ENCODE measurements at regions not wholly inside any gene's neighbourhood (a gene's known extent, or its start where the extent isn't known, plus 50 kb on each side); places are given as distances from the start of the nearest gene placed in this dataset.

GRCh38 chr1:195941795-195942194 lies 666.4 kb downstream of the KCNT2 start:
- no peaks in the 10 kb centered on the region for H3K9me2 ChIP-seq (replicated peaks; ENCODE audit: insufficient read depth, low read length)
- H4K20me1 ChIP-seq (ENCODE audit: insufficient read depth, low read depth, low read length) = no peaks in the 10 kb centered on the region
- H3K36me3 ChIP-seq (ENCODE audit: insufficient read depth, low read length) = no peaks in the 10 kb centered on the region
- no peaks in the 10 kb centered on the region for H3K79me2 ChIP-seq (ENCODE audit: low read length)
- no peak for DNase-seq
- H3K9me3 ChIP-seq (ENCODE audit: low read length) = peaks cover 6% of the 10 kb centered on the region
- no peak overlapping the region for H3K9ac ChIP-seq (ENCODE audit: low read length)
- H3K4me3 ChIP-seq (ENCODE audit: low read length) = no peak overlapping the region
- H3K27me3 ChIP-seq (ENCODE audit: low read length) = no peaks in the 10 kb centered on the region
- no peak overlapping the region for H3K27ac ChIP-seq (ENCODE audit: low read length)
- H3K4me2 ChIP-seq (ENCODE audit: low read depth, low read length, poor library complexity, severe bottlenecking) = no peak overlapping the region
- no peak overlapping the region for H2AFZ ChIP-seq (ENCODE audit: low read length)
- no peaks in the 10 kb centered on the region for H3K4me1 ChIP-seq (ENCODE audit: low read length)

- Histone ChIP-seq H3K4me2 (ENCODE audit: low read depth, low read length, poor library complexity, severe bottlenecking) (no peak overlapping the region), H2AFZ (ENCODE audit: low read length) (no peak overlapping the region)
- no peak for DNase-seq
Measured at GRCh38 chr1:195941314-195941713, 666.9 kb downstream of the KCNT2 start.

GRCh38 chr1:195939844-195940243 lies 668.4 kb downstream of the KCNT2 start:
- H3K9ac ChIP-seq (ENCODE audit: low read length) = no peak overlapping the region
- H3K27ac ChIP-seq (ENCODE audit: low read length) = no peak overlapping the region
- H2AFZ ChIP-seq (ENCODE audit: low read length) = no peak overlapping the region
- H3K4me3 ChIP-seq (ENCODE audit: low read length) = no peak overlapping the region
- H3K27me3 ChIP-seq (ENCODE audit: low read length) = no peaks in the 10 kb centered on the region
- H3K9me2 ChIP-seq (replicated peaks; ENCODE audit: insufficient read depth, low read length) = no peaks in the 10 kb centered on the region
- H3K4me2 ChIP-seq (ENCODE audit: low read depth, low read length, poor library complexity, severe bottlenecking) = no peak overlapping the region
- H3K79me2 ChIP-seq (ENCODE audit: low read length) = no peaks in the 10 kb centered on the region
- H3K9me3 ChIP-seq (ENCODE audit: low read length) = peaks cover 6% of the 10 kb centered on the region
- H3K36me3 ChIP-seq (ENCODE audit: insufficient read depth, low read length) = no peaks in the 10 kb centered on the region
- no peaks in the 10 kb centered on the region for H4K20me1 ChIP-seq (ENCODE audit: insufficient read depth, low read depth, low read length)
- DNase-seq = no peak
- H3K4me1 ChIP-seq (ENCODE audit: low read length) = no peaks in the 10 kb centered on the region

More at GRCh38 chr1:195941314-195941713, 666.9 kb downstream of the KCNT2 start:
- Histone ChIP-seq H3K9me2 (replicated peaks; ENCODE audit: insufficient read depth, low read length) (no peaks in the 10 kb centered on the region), H3K27me3 (ENCODE audit: low read length) (no peaks in the 10 kb centered on the region), H3K36me3 (ENCODE audit: insufficient read depth, low read length) (no peaks in the 10 kb centered on the region), H3K4me1 (ENCODE audit: low read length) (no peaks in the 10 kb centered on the region), H3K27ac (ENCODE audit: low read length) (no peak overlapping the region), H3K4me3 (ENCODE audit: low read length) (no peak overlapping the region), H3K9ac (ENCODE audit: low read length) (no peak overlapping the region), H4K20me1 (ENCODE audit: insufficient read depth, low read depth, low read length) (no peaks in the 10 kb centered on the region), H3K79me2 (ENCODE audit: low read length) (no peaks in the 10 kb centered on the region), H3K9me3 (ENCODE audit: low read length) (peaks cover 6% of the 10 kb centered on the region)

- H3K9me2 ChIP-seq (replicated peaks; ENCODE audit: insufficient read depth, low read length) = no peaks in the 10 kb centered on the region
- no peaks in the 10 kb centered on the region for H3K79me2 ChIP-seq (ENCODE audit: low read length)
- H3K4me2 ChIP-seq (ENCODE audit: low read depth, low read length, poor library complexity, severe bottlenecking) = no peak overlapping the region
- H3K27me3 ChIP-seq (ENCODE audit: low read length) = no peaks in the 10 kb centered on the region
- H3K27ac ChIP-seq (ENCODE audit: low read length) = no peak overlapping the region
- H2AFZ ChIP-seq (ENCODE audit: low read length) = no peak overlapping the region
- no peaks in the 10 kb centered on the region for H4K20me1 ChIP-seq (ENCODE audit: insufficient read depth, low read depth, low read length)
- DNase-seq = no peak
- H3K9ac ChIP-seq (ENCODE audit: low read length) = no peak overlapping the region
- no peaks in the 10 kb centered on the region for H3K36me3 ChIP-seq (ENCODE audit: insufficient read depth, low read length)
- H3K4me3 ChIP-seq (ENCODE audit: low read length) = no peak overlapping the region
- H3K9me3 ChIP-seq (ENCODE audit: low read length) = peaks cover 7% of the 10 kb centered on the region; the same call in 1 of the 2 replicates
- no peaks in the 10 kb centered on the region for H3K4me1 ChIP-seq (ENCODE audit: low read length)
Measured at GRCh38 chr1:195934817-195935553, 673.3 kb downstream of the KCNT2 start.

- Histone ChIP-seq H3K27ac (ENCODE audit: low read length) (no peak overlapping the region), H3K79me2 (ENCODE audit: low read length) (no peaks in the 10 kb centered on the region), H3K36me3 (ENCODE audit: insufficient read depth, low read length) (no peaks in the 10 kb centered on the region), H4K20me1 (ENCODE audit: insufficient read depth, low read depth, low read length) (no peaks in the 10 kb centered on the region), H3K4me1 (ENCODE audit: low read length) (no peaks in the 10 kb centered on the region), H3K9me2 (replicated peaks; ENCODE audit: insufficient read depth, low read length) (no peaks in the 10 kb centered on the region), H3K4me3 (ENCODE audit: low read length) (no peak overlapping the region), H2AFZ (ENCODE audit: low read length) (no peak overlapping the region), H3K9me3 (ENCODE audit: low read length) (peaks cover 7% of the 10 kb centered on the region; the same call in 1 of the 2 replicates), H3K9ac (ENCODE audit: low read length) (no peak overlapping the region), H3K27me3 (ENCODE audit: low read length) (no peaks in the 10 kb centered on the region), H3K4me2 (ENCODE audit: low read depth, low read length, poor library complexity, severe bottlenecking) (no peak overlapping the region)
- DNase-seq = no peak
Measured at GRCh38 chr1:195933835-195934234, 674.4 kb downstream of the KCNT2 start.

- Histone ChIP-seq H3K9me2 (replicated peaks; ENCODE audit: insufficient read depth, low read length) (no peaks in the 10 kb centered on the region), H3K9ac (ENCODE audit: low read length) (no peak overlapping the region), H3K36me3 (ENCODE audit: insufficient read depth, low read length) (no peaks in the 10 kb centered on the region), H3K4me1 (ENCODE audit: low read length) (no peaks in the 10 kb centered on the region), H3K27ac (ENCODE audit: low read length) (no peak overlapping the region), H4K20me1 (ENCODE audit: insufficient read depth, low read depth, low read length) (no peaks in the 10 kb centered on the region), H3K4me3 (ENCODE audit: low read length) (no peak overlapping the region), H3K4me2 (ENCODE audit: low read depth, low read length, poor library complexity, severe bottlenecking) (no peak overlapping the region), H3K79me2 (ENCODE audit: low read length) (no peaks in the 10 kb centered on the region), H3K27me3 (ENCODE audit: low read length) (no peaks in the 10 kb centered on the region), H3K9me3 (ENCODE audit: low read length) (peaks cover 12% of the 10 kb centered on the region), H2AFZ (ENCODE audit: low read length) (no peak overlapping the region)
- no peak for DNase-seq
Measured at GRCh38 chr1:195915826-195916225, 692.4 kb downstream of the KCNT2 start.

- Histone ChIP-seq H3K27me3 (ENCODE audit: low read length) (no peaks in the 10 kb centered on the region), H4K20me1 (ENCODE audit: insufficient read depth, low read depth, low read length) (no peaks in the 10 kb centered on the region), H3K9me3 (ENCODE audit: low read length) (peaks cover 30% of the 10 kb centered on the region), H3K9me2 (replicated peaks; ENCODE audit: insufficient read depth, low read length) (no peaks in the 10 kb centered on the region), H3K27ac (ENCODE audit: low read length) (no peak overlapping the region), H3K4me3 (ENCODE audit: low read length) (no peak overlapping the region), H3K4me1 (ENCODE audit: low read length) (no peaks in the 10 kb centered on the region), H3K9ac (ENCODE audit: low read length) (no peak overlapping the region), H3K4me2 (ENCODE audit: low read depth, low read length, poor library complexity, severe bottlenecking) (no peak overlapping the region), H3K79me2 (ENCODE audit: low read length) (no peaks in the 10 kb centered on the region), H3K36me3 (ENCODE audit: insufficient read depth, low read length) (no peaks in the 10 kb centered on the region), H2AFZ (ENCODE audit: low read length) (no peak overlapping the region)
- no peak for DNase-seq
Measured at GRCh38 chr1:195909061-195909460, 699.2 kb downstream of the KCNT2 start.

GRCh38 chr1:195908121-195908520 lies 700.1 kb downstream of the KCNT2 start:
- H2AFZ ChIP-seq (ENCODE audit: low read length) = no peak overlapping the region
- no peaks in the 10 kb centered on the region for H4K20me1 ChIP-seq (ENCODE audit: insufficient read depth, low read depth, low read length)
- H3K27me3 ChIP-seq (ENCODE audit: low read length) = no peaks in the 10 kb centered on the region
- no peak overlapping the region for H3K9ac ChIP-seq (ENCODE audit: low read length)
- no peaks in the 10 kb centered on the region for H3K36me3 ChIP-seq (ENCODE audit: insufficient read depth, low read length)
- H3K9me2 ChIP-seq (replicated peaks; ENCODE audit: insufficient read depth, low read length) = no peaks in the 10 kb centered on the region
- H3K4me1 ChIP-seq (ENCODE audit: low read length) = no peaks in the 10 kb centered on the region
- no peak overlapping the region for H3K27ac ChIP-seq (ENCODE audit: low read length)
- peaks cover 33% of the 10 kb centered on the region for H3K9me3 ChIP-seq (ENCODE audit: low read length)
- H3K79me2 ChIP-seq (ENCODE audit: low read length) = no peaks in the 10 kb centered on the region
- no peak for DNase-seq
- H3K4me2 ChIP-seq (ENCODE audit: low read depth, low read length, poor library complexity, severe bottlenecking) = no peak overlapping the region
- no peak overlapping the region for H3K4me3 ChIP-seq (ENCODE audit: low read length)

Measured in Karpas-422 (cell line).